ENCODE measurements at regions not wholly inside any gene's neighbourhood (a gene's known extent, or its start where the extent isn't known, plus 50 kb on each side); places are given as distances from the start of the nearest gene placed in this dataset.

GRCh38 chr7:12771378-12771877 is 84.0 kb downstream of the ARL4A start:
- TF ChIP-seq CTCF (conservative IDR thresholded peaks at IDR 0.05) (no peak), EZH2 (IDR thresholded peaks at IDR 0.05; ENCODE audit: low read depth) (no peak)

All from PC-9 (cell line).